NB4 (cell line): ENCODE measurements at regions not wholly inside any gene's neighbourhood (a gene's known extent, or its start where the extent isn't known, plus 50 kb on each side); places are given as distances from the start of the nearest gene placed in this dataset.

Experiments used
- DNase-seq: peaks from one replicate; pipeline ENCODE4 v3.0.0; 2010; ENCODE audit warnings: low read depth
- H3K4me3 ChIP-seq: one replicate; pipeline ENCODE4 v1.5.1; 2011; ENCODE audit warnings: mild to moderate bottlenecking, low read depth, low read length, moderate library complexity
- CTCF ChIP-seq: IDR thresholded peaks from one replicate; pipeline ENCODE4 v1.5.1; 2012; ENCODE audit warnings: low read depth, low read length
- MAX ChIP-seq: IDR thresholded peaks from 2 replicates; pipeline ENCODE4 v1.6.1; 2011; ENCODE audit warnings: low read depth, low read length
- MYC ChIP-seq: IDR thresholded peaks from 2 replicates; pipeline ENCODE4 v1.6.1; 2011; ENCODE audit warnings: low read depth, low read length
- POLR2A ChIP-seq: IDR thresholded peaks from 2 replicates; pipeline ENCODE4 v1.6.1; 2011; ENCODE audit warnings: mild to moderate bottlenecking; ENCODE audit not compliant: insufficient read length; ENCODE audit errors: extremely low read depth

GRCh38 chr1:95876276-95876675 is 642.3 kb downstream of the RWDD3 start:
- no peak for DNase-seq
- no peak overlapping the region for H3K4me3 ChIP-seq
- TF ChIP-seq MYC (no peak), POLR2A (no peak), CTCF (no peak), MAX (no peak)

GRCh38 chr1:95879498-95880050 is 645.6 kb downstream of the RWDD3 start:
- no peak overlapping the region for H3K4me3 ChIP-seq
- TF ChIP-seq POLR2A = no peak
- no peak for TF ChIP-seq CTCF
- no peak for DNase-seq

- TF ChIP-seq MAX (no peak), CTCF (no peak), POLR2A (no peak), MYC (no peak)
- no peak for DNase-seq
- no peak overlapping the region for H3K4me3 ChIP-seq
Measured at GRCh38 chr1:95888941-95889390, 655.0 kb downstream of the RWDD3 start.

GRCh38 chr1:95889400-95889799 is 655.4 kb downstream of the RWDD3 start:
- no peak overlapping the region for H3K4me3 ChIP-seq
- DNase-seq = no peak
- TF ChIP-seq CTCF (no peak), MYC (no peak), POLR2A (no peak), MAX (no peak)

GRCh38 chr1:95893921-95894320 is 659.9 kb downstream of the RWDD3 start:
- no peak for DNase-seq
- TF ChIP-seq CTCF (no peak), POLR2A (no peak), MYC (no peak), MAX (no peak)
- no peak overlapping the region for H3K4me3 ChIP-seq

GRCh38 chr1:95903060-95903459 is 669.0 kb downstream of the RWDD3 start:
- no peak for DNase-seq
- no peak overlapping the region for H3K4me3 ChIP-seq
- TF ChIP-seq POLR2A (no peak), MYC (no peak), CTCF (no peak), MAX (no peak)
